Retinal pigment epithelial cell (primary cell): ENCODE measurements at regions not wholly inside any gene's neighbourhood (a gene's known extent, or its start where the extent isn't known, plus 50 kb on each side); places are given as distances from the start of the nearest gene placed in this dataset.

ENCODE experiments used
- DNase-seq: peaks from one replicate; pipeline ENCODE4 v3.0.0-alpha.2; 2010; ENCODE audit warnings: low read depth
- H3K4me3 ChIP-seq: 2 replicates; pipeline ENCODE4 v1.5.1; 2011; ENCODE audit warnings: mild to moderate bottlenecking, low read length, control low read depth, moderate library complexity
- CTCF ChIP-seq: conservative IDR thresholded peaks from 2 replicates; pipeline ENCODE4 v1.5.1; 2011; ENCODE audit warnings: low read depth, low read length, control low read depth, inconsistent platforms

- H3K4me3 ChIP-seq, result no peak overlapping the region
- no peak for DNase-seq
Observed at GRCh38 chr5:176733406-176734262, 76.7 kb upstream of the UNC5A start.

GRCh38 chr5:176734756-176735342, 75.5 kb upstream of the UNC5A start:
- no peak overlapping the region for H3K4me3 ChIP-seq
- DNase-seq, result no peak
- no peak for TF ChIP-seq CTCF

More at GRCh38 chr5:176733406-176734262, 76.7 kb upstream of the UNC5A start:
- TF ChIP-seq CTCF, result no peak

GRCh38 chr5:176735383-176736265, 74.7 kb upstream of the UNC5A start:
- no peak for TF ChIP-seq CTCF
- DNase-seq, result no peak
- H3K4me3 ChIP-seq, result no peak overlapping the region

- no peak overlapping the region for H3K4me3 ChIP-seq
- TF ChIP-seq CTCF, result no peak
- no peak for DNase-seq
Observed at GRCh38 chr5:176736301-176736930, 73.9 kb upstream of the UNC5A start.

- no peak for DNase-seq
- TF ChIP-seq CTCF, result no peak
- H3K4me3 ChIP-seq, result no peak overlapping the region
Observed at GRCh38 chr5:176736931-176737745, 73.2 kb upstream of the UNC5A start.
